ENCODE measurements at regions not wholly inside any gene's neighbourhood (a gene's known extent, or its start where the extent isn't known, plus 50 kb on each side); places are given as distances from the start of the nearest gene placed in this dataset.

DNA sequence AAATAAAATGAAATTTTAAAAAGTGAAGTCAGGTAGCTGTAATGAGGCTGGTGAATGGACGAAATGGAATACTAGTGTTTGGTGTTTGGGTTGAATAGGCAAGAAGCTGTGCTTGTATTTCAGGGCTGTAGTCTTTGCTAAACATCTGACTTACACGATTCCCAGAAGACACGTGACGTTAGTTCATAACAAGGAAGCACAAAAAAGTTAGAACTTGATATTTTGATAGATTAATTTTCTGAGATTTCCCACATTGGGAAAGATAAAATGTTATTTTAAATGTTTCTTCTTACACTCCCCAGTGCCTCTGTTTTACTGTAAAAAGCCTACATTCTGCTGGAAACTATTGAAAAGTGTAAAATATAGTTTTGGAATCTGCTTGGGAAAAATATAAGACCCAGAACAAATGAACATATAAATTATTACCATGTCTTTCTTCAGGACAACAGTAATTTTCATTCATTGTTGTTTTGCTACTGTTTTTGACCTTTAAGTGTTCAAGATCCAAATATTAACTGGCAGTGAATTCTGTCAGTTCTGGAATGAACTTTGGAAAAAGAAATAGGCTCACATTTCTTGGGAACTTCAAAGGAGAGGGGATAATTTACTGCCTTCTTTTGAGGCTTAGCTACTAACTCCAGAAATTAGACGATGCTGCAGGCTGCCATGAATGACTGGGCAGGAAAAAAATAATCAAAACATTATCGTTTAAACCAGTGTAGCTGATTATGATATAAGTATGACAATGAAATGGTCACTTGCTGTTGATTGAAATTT is 241.3 kb downstream of the SLITRK6 start:
- no peak for TF ChIP-seq EZH2phosphoT487 (IDR thresholded peaks at IDR 0.05)
- TF ChIP-seq, protein P1, sequence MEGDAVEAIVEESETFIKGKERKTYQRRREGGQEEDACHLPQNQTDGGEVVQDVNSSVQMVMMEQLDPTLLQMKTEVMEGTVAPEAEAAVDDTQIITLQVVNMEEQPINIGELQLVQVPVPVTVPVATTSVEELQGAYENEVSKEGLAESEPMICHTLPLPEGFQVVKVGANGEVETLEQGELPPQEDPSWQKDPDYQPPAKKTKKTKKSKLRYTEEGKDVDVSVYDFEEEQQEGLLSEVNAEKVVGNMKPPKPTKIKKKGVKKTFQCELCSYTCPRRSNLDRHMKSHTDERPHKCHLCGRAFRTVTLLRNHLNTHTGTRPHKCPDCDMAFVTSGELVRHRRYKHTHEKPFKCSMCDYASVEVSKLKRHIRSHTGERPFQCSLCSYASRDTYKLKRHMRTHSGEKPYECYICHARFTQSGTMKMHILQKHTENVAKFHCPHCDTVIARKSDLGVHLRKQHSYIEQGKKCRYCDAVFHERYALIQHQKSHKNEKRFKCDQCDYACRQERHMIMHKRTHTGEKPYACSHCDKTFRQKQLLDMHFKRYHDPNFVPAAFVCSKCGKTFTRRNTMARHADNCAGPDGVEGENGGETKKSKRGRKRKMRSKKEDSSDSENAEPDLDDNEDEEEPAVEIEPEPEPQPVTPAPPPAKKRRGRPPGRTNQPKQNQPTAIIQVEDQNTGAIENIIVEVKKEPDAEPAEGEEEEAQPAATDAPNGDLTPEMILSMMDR (IDR thresholded peaks at IDR 0.05): no peak
